HG03045 (cell line): ENCODE measurements at regions not wholly inside any gene's neighbourhood (a gene's known extent, or its start where the extent isn't known, plus 50 kb on each side); places are given as distances from the start of the nearest gene placed in this dataset.

Source experiments
- ATAC-seq: cut with Tn5 transposase; IDR thresholded peaks from one replicate; pipeline ENCODE4 v1.9.1; 2021; ENCODE audit warnings: mild to moderate bottlenecking, moderate library complexity; ENCODE audit not compliant: unreplicated experiment

GRCh38 chr1:56197946-56198345 lies 381.4 kb downstream of the PLPP3 start:
- no peak for ATAC-seq

GRCh38 chr1:56196839-56197238 lies 382.5 kb downstream of the PLPP3 start:
- no peak for ATAC-seq

GRCh38 chr1:56194701-56195300 lies 384.6 kb downstream of the PLPP3 start:
- no peak for ATAC-seq

GRCh38 chr1:56193656-56194055 lies 385.7 kb downstream of the PLPP3 start:
- ATAC-seq: no peak

GRCh38 chr1:56191369-56191768 lies 388.0 kb downstream of the PLPP3 start:
- no peak for ATAC-seq

- ATAC-seq: no peak
Observed at GRCh38 chr1:56190806-56191365, 388.5 kb downstream of the PLPP3 start.

- no peak for ATAC-seq
Observed at GRCh38 chr1:56189946-56190805, 389.2 kb downstream of the PLPP3 start.

- no peak for ATAC-seq
Observed at GRCh38 chr1:56189454-56189853, 389.9 kb downstream of the PLPP3 start.

- ATAC-seq: no peak
Observed at GRCh38 chr1:56188855-56189254, 390.5 kb downstream of the PLPP3 start.

GRCh38 chr1:56188221-56188620 lies 391.1 kb downstream of the PLPP3 start:
- ATAC-seq: no peak

- no peak for ATAC-seq
Observed at GRCh38 chr1:56187405-56187804, 392.0 kb downstream of the PLPP3 start.

GRCh38 chr1:56185493-56185892 lies 393.9 kb downstream of the PLPP3 start:
- no peak for ATAC-seq

GRCh38 chr1:56183151-56183550 lies 396.2 kb downstream of the PLPP3 start:
- no peak for ATAC-seq

- ATAC-seq: no peak
Observed at GRCh38 chr1:56180520-56181190, 398.7 kb downstream of the PLPP3 start.

GRCh38 chr1:56179543-56179942 lies 399.8 kb downstream of the PLPP3 start:
- no peak for ATAC-seq

GRCh38 chr1:56175211-56175610 lies 404.2 kb downstream of the PLPP3 start:
- no peak for ATAC-seq

- no peak for ATAC-seq
Observed at GRCh38 chr1:56174176-56174885, 405.0 kb downstream of the PLPP3 start.

GRCh38 chr1:56173736-56174135 lies 405.6 kb downstream of the PLPP3 start:
- no peak for ATAC-seq

GRCh38 chr1:56171670-56172069 lies 407.7 kb downstream of the PLPP3 start:
- no peak for ATAC-seq

- ATAC-seq: no peak
Observed at GRCh38 chr1:56170784-56171320, 408.5 kb downstream of the PLPP3 start.

GRCh38 chr1:56169856-56170255 lies 409.5 kb downstream of the PLPP3 start:
- ATAC-seq: no peak
